OCI-LY1 (cell line): ENCODE measurements at regions not wholly inside any gene's neighbourhood (a gene's known extent, or its start where the extent isn't known, plus 50 kb on each side); places are given as distances from the start of the nearest gene placed in this dataset.

Experiments
- EZH2 ChIP-seq: fragments of 200-600 bp; sonication (generic), shearing (Covaris generic); IDR thresholded peaks from 2 replicates; pipeline ENCODE4 v1.8.0; 2017; ENCODE audit warnings: borderline replicate concordance, mixed run types, mild to moderate bottlenecking, antibody characterized with exemption, low read length, moderate library complexity, mixed read lengths
- TF ChIP-seq, protein P1 (sequence below): fragments of 200-600 bp; sonication (generic), shearing (Covaris generic); IDR thresholded peaks from 2 replicates; pipeline ENCODE4 v1.5.1; 2017; ENCODE audit warnings: mild to moderate bottlenecking, antibody characterized with exemption, low read length, moderate library complexity, mixed read lengths

DNA sequence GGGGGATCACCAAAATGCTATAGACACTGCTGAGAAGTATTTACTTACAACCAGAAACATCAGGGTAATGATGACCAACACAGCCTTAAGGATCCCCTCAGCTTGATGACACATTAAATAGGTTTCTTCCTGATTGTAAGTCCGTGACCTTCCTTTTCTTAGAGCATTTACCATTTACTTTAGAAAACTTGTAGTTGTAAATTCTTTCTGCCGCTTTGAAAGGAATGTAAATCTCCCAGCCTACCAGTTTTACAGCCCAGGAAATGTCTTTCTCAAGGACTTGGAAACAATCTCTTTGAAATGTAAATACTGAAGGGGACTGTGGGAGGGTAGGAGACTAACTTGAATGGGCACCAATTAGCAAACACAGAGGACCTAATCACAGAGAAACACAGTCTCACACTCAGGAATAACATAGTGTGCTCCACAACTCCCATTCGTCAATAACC, 278.6 kb downstream of the DSC3 start:
- TF ChIP-seq, protein P1, sequence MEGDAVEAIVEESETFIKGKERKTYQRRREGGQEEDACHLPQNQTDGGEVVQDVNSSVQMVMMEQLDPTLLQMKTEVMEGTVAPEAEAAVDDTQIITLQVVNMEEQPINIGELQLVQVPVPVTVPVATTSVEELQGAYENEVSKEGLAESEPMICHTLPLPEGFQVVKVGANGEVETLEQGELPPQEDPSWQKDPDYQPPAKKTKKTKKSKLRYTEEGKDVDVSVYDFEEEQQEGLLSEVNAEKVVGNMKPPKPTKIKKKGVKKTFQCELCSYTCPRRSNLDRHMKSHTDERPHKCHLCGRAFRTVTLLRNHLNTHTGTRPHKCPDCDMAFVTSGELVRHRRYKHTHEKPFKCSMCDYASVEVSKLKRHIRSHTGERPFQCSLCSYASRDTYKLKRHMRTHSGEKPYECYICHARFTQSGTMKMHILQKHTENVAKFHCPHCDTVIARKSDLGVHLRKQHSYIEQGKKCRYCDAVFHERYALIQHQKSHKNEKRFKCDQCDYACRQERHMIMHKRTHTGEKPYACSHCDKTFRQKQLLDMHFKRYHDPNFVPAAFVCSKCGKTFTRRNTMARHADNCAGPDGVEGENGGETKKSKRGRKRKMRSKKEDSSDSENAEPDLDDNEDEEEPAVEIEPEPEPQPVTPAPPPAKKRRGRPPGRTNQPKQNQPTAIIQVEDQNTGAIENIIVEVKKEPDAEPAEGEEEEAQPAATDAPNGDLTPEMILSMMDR: no peak
- no peak for TF ChIP-seq EZH2
